ENCODE measurements at regions not wholly inside any gene's neighbourhood (a gene's known extent, or its start where the extent isn't known, plus 50 kb on each side); places are given as distances from the start of the nearest gene placed in this dataset.

GRCh38 chr7:119708891-119709290, 564.1 kb upstream of the KCND2 start:
- CTCF ChIA-PET: interaction anchor here (0.6 kb wide), 1 partner anchor 287 kb away, joined by 4 read pairs; no protein-coding TSS in a partner anchor
- Histone ChIP-seq H3K79me2 (ENCODE audit: low read depth) (no peaks in the 10 kb centered on the region), H4K20me1 (ENCODE audit: insufficient read depth) (no peaks in the 10 kb centered on the region), H3K27ac (no peak overlapping the region), H3K27me3 (ENCODE audit: insufficient read depth, low read depth) (no peaks in the 10 kb centered on the region), H3K4me1 (replicated peaks; ENCODE audit: insufficient read depth) (no peaks in the 10 kb centered on the region), H3K4me3 (no peak overlapping the region), H3F3A (ENCODE audit: insufficient read depth, low read depth) (no peaks in the 10 kb centered on the region), H2AFZ (no peak overlapping the region), H3K4me2 (no peak overlapping the region), H3K9me3 (ENCODE audit: insufficient read depth, low read depth) (no peaks in the 10 kb centered on the region), H3K36me3 (ENCODE audit: low read depth) (no peaks in the 10 kb centered on the region), H3K9me2 (ENCODE audit: insufficient read depth) (no peaks in the 10 kb centered on the region)
- DNase-seq: no peak
- TF ChIP-seq EZH2 (IDR thresholded peaks at IDR 0.05; ENCODE audit: low read depth) (no peak), CTCF (conservative IDR thresholded peaks at IDR 0.05) (no peak)
- intact Hi-C loops (cut with micrococcal nuclease; ENCODE audit: unreplicated experiment): no loop called here
- POLR2A ChIA-PET (ENCODE audit: unreplicated experiment): no interaction called here
- no TSS peak for BruUV-seq (replicated peaks)

- Histone ChIP-seq H3K4me1 (replicated peaks; ENCODE audit: insufficient read depth) (no peaks in the 10 kb centered on the region), H3F3A (ENCODE audit: insufficient read depth, low read depth) (no peaks in the 10 kb centered on the region), H3K36me3 (ENCODE audit: low read depth) (no peaks in the 10 kb centered on the region), H3K9me2 (ENCODE audit: insufficient read depth) (no peaks in the 10 kb centered on the region), H2AFZ (no peak overlapping the region), H3K4me3 (no peak overlapping the region), H3K27me3 (ENCODE audit: insufficient read depth, low read depth) (no peaks in the 10 kb centered on the region), H4K20me1 (ENCODE audit: insufficient read depth) (no peaks in the 10 kb centered on the region), H3K9me3 (ENCODE audit: insufficient read depth, low read depth) (no peaks in the 10 kb centered on the region), H3K27ac (no peak overlapping the region), H3K79me2 (ENCODE audit: low read depth) (no peaks in the 10 kb centered on the region), H3K4me2 (no peak overlapping the region)
- ChIA-PET POLR2A (ENCODE audit: unreplicated experiment) (no interaction called here), CTCF (no interaction called here)
- BruUV-seq (replicated peaks): no TSS peak
- intact Hi-C loops (cut with micrococcal nuclease; ENCODE audit: unreplicated experiment): no loop called here
- no peak for DNase-seq
- TF ChIP-seq CTCF (conservative IDR thresholded peaks at IDR 0.05) (no peak), EZH2 (IDR thresholded peaks at IDR 0.05; ENCODE audit: low read depth) (no peak)
These were observed 561.9 kb upstream of the KCND2 start for GRCh38 chr7:119711104-119711503.

GRCh38 chr7:119712886-119713462, 560.0 kb upstream of the KCND2 start:
- H3K4me2 ChIP-seq: no peak overlapping the region
- no TSS peak for BruUV-seq (replicated peaks)

More at GRCh38 chr7:119712886-119713462, 560.0 kb upstream of the KCND2 start:
- H3K9me3 ChIP-seq (ENCODE audit: insufficient read depth, low read depth): no peaks in the 10 kb centered on the region
- no peak for TF ChIP-seq CTCF (conservative IDR thresholded peaks at IDR 0.05)
- TF ChIP-seq EZH2 (IDR thresholded peaks at IDR 0.05; ENCODE audit: low read depth): no peak
- no peak overlapping the region for H3K27ac ChIP-seq
- H3F3A ChIP-seq (ENCODE audit: insufficient read depth, low read depth): no peaks in the 10 kb centered on the region
- no peak overlapping the region for H3K4me3 ChIP-seq
- no peaks in the 10 kb centered on the region for H3K27me3 ChIP-seq (ENCODE audit: insufficient read depth, low read depth)
- intact Hi-C loops (cut with micrococcal nuclease; ENCODE audit: unreplicated experiment): no loop called here
- no peaks in the 10 kb centered on the region for H3K79me2 ChIP-seq (ENCODE audit: low read depth)
- no peaks in the 10 kb centered on the region for H3K9me2 ChIP-seq (ENCODE audit: insufficient read depth)
- no peaks in the 10 kb centered on the region for H3K36me3 ChIP-seq (ENCODE audit: low read depth)
- H2AFZ ChIP-seq: 0 out of 2 replicates have a peak overlapping the region, but pooled peaks have one; percentile 48
- H3K4me1 ChIP-seq (replicated peaks; ENCODE audit: insufficient read depth): no peaks in the 10 kb centered on the region
- no peaks in the 10 kb centered on the region for H4K20me1 ChIP-seq (ENCODE audit: insufficient read depth)
- CTCF ChIA-PET: no interaction called here
- POLR2A ChIA-PET (ENCODE audit: unreplicated experiment): no interaction called here
- no peak for DNase-seq
